OCI-LY1 (cell line): ENCODE measurements at regions not wholly inside any gene's neighbourhood (a gene's known extent, or its start where the extent isn't known, plus 50 kb on each side); places are given as distances from the start of the nearest gene placed in this dataset.
"Not testable (repeated sequence)": the region's sequence is repeated elsewhere in the genome, so short reads cannot be mapped to it uniquely, and the experiment has no call there.

Source experiments
- H2AFZ ChIP-seq: fragments of 200-600 bp; sonication (generic), shearing (Covaris generic); 2 replicates; pipeline ENCODE4 v1.6.0; 2014; ENCODE audit warnings: antibody characterized with exemption, mild to moderate bottlenecking, low read length
- H3F3A ChIP-seq: fragments of 200-600 bp; sonication (generic), shearing (Covaris generic); 2 replicates; pipeline ENCODE4 v1.6.0; 2014; ENCODE audit warnings: mild to moderate bottlenecking, antibody characterized with exemption, low read length, moderate library complexity; ENCODE audit not compliant: insufficient read depth
- H3K27ac ChIP-seq: fragments of 200-600 bp; sonication (generic); 2 replicates; pipeline ENCODE4 v1.5.1; 2014; ENCODE audit warnings: low read length, mixed run types, mild to moderate bottlenecking, low read depth; ENCODE audit not compliant: poor library complexity, severe bottlenecking
- H3K27me3 ChIP-seq: fragments of 200-600 bp; sonication (generic); 2 replicates; pipeline ENCODE4 v1.6.0; 2014; ENCODE audit warnings: antibody characterized with exemption, mild to moderate bottlenecking, low read length, moderate library complexity; ENCODE audit not compliant: insufficient read depth
- H3K36me3 ChIP-seq: fragments of 200-600 bp; sonication (generic); 2 replicates; pipeline ENCODE4 v1.6.1; 2014; ENCODE audit warnings: mild to moderate bottlenecking, antibody characterized with exemption, low read length, moderate library complexity, mixed read lengths; ENCODE audit not compliant: insufficient read depth
- H3K4me1 ChIP-seq: fragments of 200-600 bp; sonication (generic); 2 replicates; pipeline ENCODE4 v1.5.1; 2014; ENCODE audit warnings: mild to moderate bottlenecking, low read length, moderate library complexity; ENCODE audit not compliant: insufficient read depth, severe bottlenecking
- H3K4me2 ChIP-seq: fragments of 200-600 bp; sonication (generic), shearing (Covaris generic); 2 replicates; pipeline ENCODE4 v1.6.1; 2014; ENCODE audit warnings: low read length
- H3K4me3 ChIP-seq: fragments of 200-600 bp; sonication (generic); 2 replicates; pipeline ENCODE4 v1.5.1; 2014; ENCODE audit warnings: low read length, low read depth, mild to moderate bottlenecking, mixed read lengths; ENCODE audit not compliant: poor library complexity, severe bottlenecking
- H3K79me2 ChIP-seq: fragments of 200-600 bp; shearing (Covaris generic); 2 replicates; pipeline ENCODE4 v1.6.1; 2016; ENCODE audit warnings: mixed run types, low read length, mixed read lengths; ENCODE audit not compliant: insufficient read depth
- H3K9ac ChIP-seq: fragments of 200-600 bp; sonication (generic), shearing (Covaris generic); 2 replicates; pipeline ENCODE4 v1.6.1; 2014; ENCODE audit warnings: mild to moderate bottlenecking, low read length, mixed read lengths
- H3K9me2 ChIP-seq: fragments of 200-600 bp; sonication (generic), shearing (Covaris generic); 2 replicates; pipeline ENCODE4 v1.6.1; 2014; ENCODE audit warnings: low read depth, mild to moderate bottlenecking, low read length, mixed read lengths
- H3K9me3 ChIP-seq: fragments of 200-600 bp; shearing (Covaris generic); 2 replicates; pipeline ENCODE4 v1.6.1; 2014; ENCODE audit warnings: low read length, mixed read lengths
- H4K20me1 ChIP-seq: fragments of 200-600 bp; sonication (generic), shearing (Covaris generic); 2 replicates; pipeline ENCODE4 v1.6.0; 2016; ENCODE audit warnings: mild to moderate bottlenecking, low read length; ENCODE audit not compliant: insufficient read depth
- EZH2 ChIP-seq: fragments of 200-600 bp; sonication (generic), shearing (Covaris generic); IDR thresholded peaks from 2 replicates; pipeline ENCODE4 v1.8.0; 2017; ENCODE audit warnings: borderline replicate concordance, mixed run types, mild to moderate bottlenecking, antibody characterized with exemption, low read length, moderate library complexity, mixed read lengths
- TF ChIP-seq, protein P1 (sequence below): fragments of 200-600 bp; sonication (generic), shearing (Covaris generic); IDR thresholded peaks from 2 replicates; pipeline ENCODE4 v1.5.1; 2017; ENCODE audit warnings: mild to moderate bottlenecking, antibody characterized with exemption, low read length, moderate library complexity, mixed read lengths

- no peaks in the 10 kb centered on the region for H3K4me1 ChIP-seq
- no peaks in the 10 kb centered on the region for H4K20me1 ChIP-seq
- peaks cover 80% of the 10 kb centered on the region for H3K36me3 ChIP-seq
- H3K9ac ChIP-seq = no peak overlapping the region
- no peaks in the 10 kb centered on the region for H3K9me2 ChIP-seq
- H3K4me3 ChIP-seq = no peak overlapping the region
- no peak overlapping the region for H3K4me2 ChIP-seq
- peaks cover 14% of the 10 kb centered on the region for H3K9me3 ChIP-seq
- TF ChIP-seq, protein P1, sequence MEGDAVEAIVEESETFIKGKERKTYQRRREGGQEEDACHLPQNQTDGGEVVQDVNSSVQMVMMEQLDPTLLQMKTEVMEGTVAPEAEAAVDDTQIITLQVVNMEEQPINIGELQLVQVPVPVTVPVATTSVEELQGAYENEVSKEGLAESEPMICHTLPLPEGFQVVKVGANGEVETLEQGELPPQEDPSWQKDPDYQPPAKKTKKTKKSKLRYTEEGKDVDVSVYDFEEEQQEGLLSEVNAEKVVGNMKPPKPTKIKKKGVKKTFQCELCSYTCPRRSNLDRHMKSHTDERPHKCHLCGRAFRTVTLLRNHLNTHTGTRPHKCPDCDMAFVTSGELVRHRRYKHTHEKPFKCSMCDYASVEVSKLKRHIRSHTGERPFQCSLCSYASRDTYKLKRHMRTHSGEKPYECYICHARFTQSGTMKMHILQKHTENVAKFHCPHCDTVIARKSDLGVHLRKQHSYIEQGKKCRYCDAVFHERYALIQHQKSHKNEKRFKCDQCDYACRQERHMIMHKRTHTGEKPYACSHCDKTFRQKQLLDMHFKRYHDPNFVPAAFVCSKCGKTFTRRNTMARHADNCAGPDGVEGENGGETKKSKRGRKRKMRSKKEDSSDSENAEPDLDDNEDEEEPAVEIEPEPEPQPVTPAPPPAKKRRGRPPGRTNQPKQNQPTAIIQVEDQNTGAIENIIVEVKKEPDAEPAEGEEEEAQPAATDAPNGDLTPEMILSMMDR = no peak
- TF ChIP-seq EZH2 = no peak
- H2AFZ ChIP-seq = no peak overlapping the region
- H3K27me3 ChIP-seq = no peaks in the 10 kb centered on the region
- H3F3A ChIP-seq = no peaks in the 10 kb centered on the region
- no peak overlapping the region for H3K27ac ChIP-seq
- no peaks in the 10 kb centered on the region for H3K79me2 ChIP-seq
Measured at GRCh38 chr2:11896386-11896785, 150.0 kb downstream of the LPIN1 start.

GRCh38 chr2:11898576-11898975, 152.1 kb downstream of the LPIN1 start:
- H3F3A ChIP-seq = no peaks in the 10 kb centered on the region; the same call in 1 of the 2 replicates
- H3K9me2 ChIP-seq = no peaks in the 10 kb centered on the region

DNA sequence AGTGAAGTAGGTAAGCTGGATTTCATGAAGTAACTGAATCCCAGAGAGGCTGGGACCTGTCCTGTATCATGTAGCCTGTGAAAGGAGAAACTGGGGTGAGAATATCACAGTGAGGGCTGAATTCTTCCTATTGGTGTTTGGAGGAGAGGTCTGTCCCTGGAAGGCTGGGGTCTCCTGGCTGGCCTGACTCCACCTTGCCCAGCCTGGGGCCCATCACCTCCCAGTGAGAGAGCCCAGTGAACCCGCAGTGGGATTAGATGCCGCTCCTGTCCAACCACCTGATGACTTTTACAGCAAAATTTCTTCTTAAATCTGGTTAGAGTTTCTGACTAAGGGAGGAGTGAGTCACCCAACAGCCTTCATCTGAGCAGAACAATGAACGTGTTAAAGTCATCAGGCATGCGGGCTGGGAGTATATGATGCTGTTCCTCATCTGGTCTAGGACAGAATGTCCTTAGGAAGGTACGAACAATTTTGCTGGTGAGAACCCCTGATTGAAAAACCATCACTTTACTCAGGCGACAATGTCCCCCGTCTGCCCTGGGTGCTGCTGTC, 152.9 kb downstream of the LPIN1 start:
- Histone ChIP-seq H3K27me3 (no peaks in the 10 kb centered on the region), H3K36me3 (peaks cover 68% of the 10 kb centered on the region), H3K27ac (no peak overlapping the region), H3K79me2 (no peaks in the 10 kb centered on the region), H3K9me2 (no peaks in the 10 kb centered on the region), H3K9me3 (no peaks in the 10 kb centered on the region), H3F3A (no peaks in the 10 kb centered on the region; the same call in 1 of the 2 replicates), H3K4me2 (no peak overlapping the region), H3K9ac (no peak overlapping the region), H4K20me1 (no peaks in the 10 kb centered on the region), H3K4me1 (peaks cover 21% of the 10 kb centered on the region), H2AFZ (no peak overlapping the region), H3K4me3 (no peak overlapping the region)
- TF ChIP-seq EZH2 = no peak
- TF ChIP-seq, protein P1 = no peak

More at GRCh38 chr2:11898576-11898975, 152.1 kb downstream of the LPIN1 start:
- TF ChIP-seq, protein P1 = no peak
- TF ChIP-seq EZH2 = no peak
- Histone ChIP-seq H2AFZ (no peak overlapping the region), H3K9me3 (peaks cover 6% of the 10 kb centered on the region), H3K36me3 (peaks cover 76% of the 10 kb centered on the region), H3K4me3 (no peak overlapping the region), H3K4me1 (peaks cover 13% of the 10 kb centered on the region), H4K20me1 (no peaks in the 10 kb centered on the region), H3K27ac (no peak overlapping the region), H3K79me2 (no peaks in the 10 kb centered on the region), H3K9ac (no peak overlapping the region), H3K27me3 (no peaks in the 10 kb centered on the region), H3K4me2 (no peak overlapping the region)

DNA sequence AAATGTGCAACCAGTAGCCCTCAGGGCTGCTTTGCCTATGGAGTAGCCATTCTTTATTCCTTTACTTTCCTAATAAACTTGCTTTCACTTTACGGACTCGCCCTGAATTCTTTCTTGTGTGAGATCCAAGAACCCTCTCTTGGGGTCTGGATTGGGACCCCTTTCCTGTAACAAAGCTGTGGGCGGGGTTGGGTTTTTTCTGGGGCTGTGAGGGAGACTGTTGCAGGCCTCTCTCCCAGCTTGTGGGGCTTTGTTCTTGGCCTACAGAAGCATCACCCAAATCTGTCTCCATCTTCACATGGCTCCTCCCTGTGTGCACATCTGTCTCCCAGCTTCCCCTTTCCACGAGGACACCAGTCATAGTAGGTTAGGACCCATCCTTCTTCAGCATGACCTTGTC, 154.5 kb downstream of the LPIN1 start:
- H3K27me3 ChIP-seq, H3K9me3 ChIP-seq, H2AFZ ChIP-seq, H4K20me1 ChIP-seq, H3K79me2 ChIP-seq, H3K27ac ChIP-seq, H3K9me2 ChIP-seq, H3F3A ChIP-seq, H3K9ac ChIP-seq, H3K4me3 ChIP-seq, H3K4me2 ChIP-seq: not testable (repeated sequence)
- peaks cover 36% of the 10 kb centered on the region for H3K4me1 ChIP-seq
- H3K36me3 ChIP-seq = peaks cover 65% of the 10 kb centered on the region
